ENCODE measurements at regions not wholly inside any gene's neighbourhood (a gene's known extent, or its start where the extent isn't known, plus 50 kb on each side); places are given as distances from the start of the nearest gene placed in this dataset.

GRCh38 chr6:153872946-153873345, 166.1 kb upstream of the OPRM1 start:
- DNase-seq: no peak

- no peak for DNase-seq
Observed at GRCh38 chr6:153862927-153863326, 176.1 kb upstream of the OPRM1 start.

- no peak for DNase-seq
Observed at GRCh38 chr6:153862139-153862538, 176.9 kb upstream of the OPRM1 start.

GRCh38 chr6:153858529-153858928, 180.5 kb upstream of the OPRM1 start:
- no peak for DNase-seq

- DNase-seq: no peak
Observed at GRCh38 chr6:153856929-153857376, 182.1 kb upstream of the OPRM1 start.

DNA sequence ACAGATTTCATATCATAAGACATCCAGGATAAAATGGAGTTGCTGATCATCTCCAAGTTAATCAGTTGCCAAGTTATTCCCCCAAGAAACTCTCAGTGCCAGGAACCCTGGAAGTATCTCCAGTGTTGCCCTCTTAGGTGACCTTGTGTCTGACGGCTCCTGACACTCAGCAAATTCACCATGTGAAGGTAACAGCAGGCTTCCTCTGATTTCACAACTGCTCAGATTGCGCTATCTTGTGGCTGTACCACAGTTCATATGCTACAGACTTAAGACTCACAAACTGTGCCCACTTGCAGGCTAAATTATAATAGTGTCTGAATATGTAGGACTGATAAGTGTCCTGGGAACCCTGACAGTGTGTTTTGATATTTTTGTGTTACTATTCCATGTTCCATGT, 186.6 kb upstream of the OPRM1 start:
- DNase-seq: no peak

DNA sequence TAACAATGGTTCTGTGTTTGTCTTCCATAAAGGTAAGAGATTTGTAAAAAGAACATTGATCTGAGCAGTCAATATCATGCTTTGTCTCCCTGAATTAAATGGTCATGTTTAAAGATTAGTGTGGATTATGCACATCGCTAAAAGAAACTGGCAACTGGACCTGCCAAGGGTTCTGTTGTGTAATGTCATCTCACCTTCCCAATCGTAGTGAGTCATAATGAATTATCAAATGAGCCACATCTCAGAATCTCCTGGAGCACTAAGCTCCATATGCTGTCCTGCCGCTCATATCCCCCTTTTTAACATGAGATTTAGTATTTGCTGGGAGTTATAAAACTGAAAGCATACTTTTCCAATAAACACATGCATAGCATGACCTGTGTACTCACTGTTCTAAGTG, 187.0 kb upstream of the OPRM1 start:
- no peak for DNase-seq

DNA sequence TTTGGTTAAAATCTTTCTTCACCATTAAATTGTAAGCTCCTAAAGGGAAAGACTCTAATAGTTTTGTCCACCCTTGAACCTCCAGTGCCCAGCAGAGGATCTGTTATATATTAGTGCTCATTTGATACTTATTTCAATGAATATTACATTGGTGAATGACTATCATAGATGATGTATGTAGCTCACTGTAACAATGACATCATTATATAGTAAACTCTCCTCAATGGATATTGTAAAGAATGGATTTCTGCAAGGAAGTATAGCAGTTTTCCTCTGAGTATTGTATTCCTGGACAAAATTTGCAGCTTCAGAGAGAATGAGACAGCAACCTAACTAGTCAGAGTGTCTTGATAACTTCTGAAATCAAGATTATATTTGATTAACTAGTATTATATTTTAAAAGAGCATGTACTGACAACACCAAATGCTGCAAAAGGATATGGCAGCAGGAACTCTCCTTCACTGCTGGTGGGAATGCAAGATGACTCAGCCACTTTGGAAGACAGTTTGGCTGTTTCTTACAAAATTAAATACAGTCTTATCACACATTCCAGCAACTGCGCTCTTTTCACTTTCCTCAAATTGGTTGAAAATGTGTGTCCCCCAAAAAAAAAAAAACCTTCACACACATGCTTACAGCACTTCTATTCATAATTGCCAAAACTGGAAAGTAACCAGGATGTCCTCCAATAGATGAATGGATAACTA, 189.8 kb upstream of the OPRM1 start:
- no peak for DNase-seq

DNA sequence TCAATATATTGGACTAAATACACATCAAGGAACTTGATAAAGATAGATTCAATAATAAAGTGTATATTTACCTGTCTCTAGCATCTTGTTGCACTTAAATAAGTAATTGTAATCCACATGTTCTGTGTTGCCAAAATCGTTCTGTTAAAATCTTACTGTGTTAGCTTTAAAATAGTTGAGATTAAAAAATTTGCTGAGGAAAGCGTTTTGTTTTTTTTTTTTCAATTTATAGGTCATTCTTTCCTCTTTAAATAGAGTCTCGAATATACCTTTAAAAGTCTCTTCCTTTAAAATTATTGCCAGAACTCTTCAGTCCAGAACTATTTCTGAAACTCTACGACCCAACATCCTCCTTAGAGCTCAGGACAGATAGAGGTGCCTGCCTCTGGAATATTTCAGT, 195.6 kb upstream of the OPRM1 start:
- DNase-seq: no peak

DNA sequence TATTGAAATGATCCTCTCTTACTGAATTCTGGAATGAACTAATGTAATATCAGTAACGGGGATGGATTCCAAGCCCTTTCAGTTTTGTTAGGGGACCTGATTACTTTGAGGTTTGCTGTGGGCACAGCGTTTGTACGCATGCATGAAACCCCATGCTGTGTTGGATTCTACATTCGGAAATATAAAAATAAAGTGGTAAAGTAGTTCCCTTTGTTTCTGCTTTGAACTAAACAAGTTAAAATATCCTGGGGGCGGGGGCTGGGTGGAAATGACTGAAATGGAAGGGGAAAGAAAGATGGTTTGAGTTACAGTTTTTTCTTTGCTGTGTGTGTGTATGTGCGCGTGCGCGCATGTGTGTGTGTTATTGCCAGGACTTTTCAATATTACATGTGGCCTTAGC, 196.5 kb upstream of the OPRM1 start:
- no peak for DNase-seq

DNA sequence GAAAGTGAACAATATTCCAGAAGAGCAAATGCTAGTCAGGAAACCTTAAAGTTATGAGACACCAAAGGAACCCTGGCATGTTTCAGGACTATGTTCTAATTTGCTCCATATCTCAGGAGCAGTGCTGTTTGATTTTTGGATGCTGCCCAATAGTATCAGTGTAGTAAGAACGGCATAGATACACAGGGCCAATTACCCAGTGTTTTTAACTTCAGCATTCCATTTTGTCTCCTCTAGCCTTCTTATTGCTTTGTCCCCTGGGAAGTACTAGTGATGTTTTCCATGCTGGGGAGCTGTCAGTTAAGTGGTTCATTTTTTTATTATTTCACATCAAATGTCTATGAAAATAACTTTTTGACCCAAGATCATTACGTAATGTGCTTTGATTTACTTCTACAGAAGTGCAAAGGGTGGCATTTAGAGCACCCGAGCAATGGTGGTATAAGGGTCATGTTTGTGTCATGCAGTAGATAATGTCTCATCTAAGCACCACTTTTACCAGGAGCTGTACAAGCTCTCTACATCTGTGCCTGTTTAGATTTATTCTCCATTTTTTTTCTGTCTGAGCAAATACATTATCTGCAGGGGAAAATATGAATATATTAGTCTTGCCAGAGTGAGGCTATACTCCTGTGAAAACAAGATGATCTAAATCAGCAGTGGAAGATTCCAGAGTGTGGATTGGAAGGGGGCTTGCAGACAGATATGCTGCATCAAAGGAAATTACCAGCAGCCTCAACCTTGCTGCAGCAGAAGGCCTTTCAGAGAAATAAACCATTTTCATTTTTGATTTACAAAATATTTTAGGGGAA, 198.8 kb upstream of the OPRM1 start:
- no peak for DNase-seq

GRCh38 chr6:153832543-153832942, 206.5 kb upstream of the OPRM1 start:
- no peak for DNase-seq

DNA sequence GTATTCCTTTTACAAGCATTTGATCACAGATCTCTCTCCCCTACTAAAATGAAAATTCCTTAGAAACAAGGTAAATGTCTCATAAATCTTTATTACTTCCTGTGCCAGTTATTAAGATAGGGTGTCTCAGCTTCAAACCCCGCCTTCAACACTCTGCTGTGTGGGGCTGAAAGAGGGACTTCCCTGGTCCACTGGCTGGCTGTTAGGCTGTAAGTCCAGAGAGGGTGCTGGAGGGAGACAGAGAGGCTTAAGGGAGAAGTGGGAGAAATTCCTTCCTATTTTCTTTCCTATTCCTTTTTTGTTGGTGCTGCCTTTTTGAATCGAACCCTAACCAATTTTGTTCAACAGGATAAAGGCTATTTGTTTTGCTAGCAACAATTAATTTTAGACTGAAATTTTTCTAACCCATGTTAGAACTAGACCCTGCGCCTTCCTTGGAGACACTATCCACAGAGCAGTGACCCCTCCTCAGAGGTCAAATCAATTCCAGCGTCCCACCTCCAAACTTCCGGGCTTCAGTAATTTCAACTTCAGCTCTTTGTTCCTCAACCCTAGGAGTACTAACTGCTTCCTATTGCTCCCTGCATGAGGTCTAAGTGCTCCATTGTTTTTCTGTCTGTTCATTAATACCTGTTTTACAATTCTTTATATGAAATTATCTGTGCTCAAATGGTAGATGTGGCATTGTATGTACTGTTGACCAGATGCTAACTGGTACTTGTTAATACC, 207.5 kb upstream of the OPRM1 start:
- DNase-seq: no peak

- DNase-seq: no peak
Observed at GRCh38 chr6:153817173-153817572, 221.9 kb upstream of the OPRM1 start.

DNA sequence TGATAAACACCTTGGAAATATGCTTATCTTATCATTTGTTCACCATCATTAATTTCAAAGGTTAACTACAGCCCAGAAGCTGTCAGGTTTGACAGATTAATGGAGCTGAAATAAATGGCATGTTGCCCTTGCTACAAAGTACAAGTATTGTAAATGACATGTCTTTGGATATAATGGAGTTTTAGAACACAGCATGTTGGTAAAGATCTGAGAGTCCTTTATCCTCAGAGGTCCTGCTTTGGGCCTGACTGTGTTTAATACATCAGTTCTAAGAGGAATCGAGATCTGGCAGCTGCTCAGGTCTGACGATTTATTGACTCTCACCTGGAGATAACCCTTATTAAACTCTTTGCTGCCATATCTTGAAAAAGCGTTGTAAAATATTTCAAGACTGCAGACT, 222.7 kb upstream of the OPRM1 start:
- DNase-seq: no peak

DNA sequence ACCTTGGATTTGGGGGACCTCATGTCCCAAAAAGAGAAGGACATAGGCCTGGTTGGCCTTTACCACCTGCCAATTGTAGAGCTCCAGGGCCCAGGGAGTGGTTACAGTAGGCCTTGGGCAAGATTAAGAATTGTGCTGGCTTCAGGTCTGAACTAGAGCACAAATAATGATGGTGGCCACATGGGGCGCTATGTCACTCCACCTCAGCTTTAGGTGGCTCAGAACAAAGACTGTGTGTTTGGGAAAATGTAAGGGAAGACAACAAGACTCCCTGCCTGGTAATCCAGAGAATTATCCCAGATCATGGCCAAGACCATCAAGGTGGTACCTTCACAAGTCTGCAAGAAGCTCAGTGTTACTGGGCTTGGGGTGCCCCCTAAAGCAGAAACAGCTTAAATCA, 224.9 kb upstream of the OPRM1 start:
- DNase-seq: no peak

- DNase-seq: peak; percentile 43
Observed at GRCh38 chr6:153804755-153805330, 234.2 kb upstream of the OPRM1 start.

GRCh38 chr6:153801917-153802316, 237.1 kb upstream of the OPRM1 start:
- no peak for DNase-seq

- no peak for DNase-seq
Observed at GRCh38 chr6:153800580-153801188, 238.4 kb upstream of the OPRM1 start.

- peak; percentile 4 for DNase-seq
Observed at GRCh38 chr6:153790876-153791473, 248.1 kb upstream of the OPRM1 start.

GRCh38 chr6:153790048-153790447, 249.0 kb upstream of the OPRM1 start:
- no peak for DNase-seq

DNA sequence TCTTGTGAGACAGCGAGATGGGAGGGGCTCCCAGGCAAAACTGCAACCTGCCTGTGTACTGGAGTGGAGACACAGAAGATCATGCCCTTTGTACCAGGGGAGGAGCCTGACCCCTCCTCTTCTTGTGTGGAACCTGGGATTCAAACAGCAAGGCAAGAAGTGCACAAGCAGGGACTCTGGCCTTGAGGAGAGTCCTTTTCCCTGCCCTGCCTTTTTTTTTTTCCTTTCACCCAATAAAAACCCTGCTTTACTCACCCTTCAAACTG, 251.8 kb upstream of the OPRM1 start:
- DNase-seq: no peak

DNA sequence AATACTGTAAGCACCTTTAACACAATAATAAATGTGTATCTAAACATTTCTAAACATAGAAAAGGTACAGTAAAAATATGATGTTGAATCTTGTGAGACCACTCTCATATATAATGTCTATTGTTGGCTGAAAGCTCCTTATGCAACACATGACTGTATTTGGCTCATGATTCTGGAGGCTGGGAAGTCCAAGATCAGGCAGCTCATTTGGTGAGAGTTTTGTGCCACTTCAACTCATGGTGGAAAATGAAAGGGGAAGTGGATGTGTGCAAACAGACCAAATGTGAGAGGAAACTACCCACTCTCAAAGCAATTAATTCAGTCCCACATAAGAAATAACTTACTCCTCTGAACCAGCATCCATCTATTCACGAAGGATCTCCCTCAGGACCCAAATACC, 257.7 kb upstream of the OPRM1 start:
- DNase-seq: no peak
